Testis (tissue), 2 donors: ENCODE measurements at regions not wholly inside any gene's neighbourhood (a gene's known extent, or its start where the extent isn't known, plus 50 kb on each side); places are given as distances from the start of the nearest gene placed in this dataset.

Experiments used
- POLR2A ChIP-seq: fragments of 450-650 bp; IDR thresholded peaks from one replicate; pipeline ENCODE4 v1.6.1; 2017; ENCODE audit warnings: antibody characterized with exemption, mild to moderate bottlenecking, moderate library complexity
- TF ChIP-seq, protein P1 (sequence below), 3 experiments: fragments of 450-650 bp in 2 of 3; fragments of 200-600 bp in 1 of 3; sonication (generic) in 1 of 3; IDR thresholded peaks; one replicate each; pipeline ENCODE4 v1.5.1; 2016 to 2019; ENCODE audit warnings: antibody characterized with exemption in 3 of 3, mild to moderate bottlenecking in 2 of 3, moderate library complexity in 1 of 3

DNA sequence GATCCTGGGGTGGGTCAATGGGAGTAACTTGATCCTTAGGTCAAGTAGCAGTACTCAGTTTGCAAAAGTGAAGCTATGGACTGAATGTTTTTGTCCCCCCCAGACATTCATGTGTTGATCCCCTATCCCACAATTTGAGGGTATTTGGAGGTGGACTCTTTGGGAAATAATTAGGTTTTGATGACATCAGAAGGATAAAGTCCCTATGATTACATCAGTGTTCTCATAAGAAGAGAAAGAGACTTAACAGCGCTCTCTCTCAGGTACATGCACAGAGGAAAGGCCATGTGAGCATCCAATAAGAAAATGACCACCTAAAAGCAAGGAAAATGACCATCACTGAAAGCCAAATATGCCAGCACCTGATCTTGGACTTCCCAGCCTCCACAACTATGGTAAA lies 550.8 kb downstream of the FOXG1 start:
- TF ChIP-seq, protein P1, sequence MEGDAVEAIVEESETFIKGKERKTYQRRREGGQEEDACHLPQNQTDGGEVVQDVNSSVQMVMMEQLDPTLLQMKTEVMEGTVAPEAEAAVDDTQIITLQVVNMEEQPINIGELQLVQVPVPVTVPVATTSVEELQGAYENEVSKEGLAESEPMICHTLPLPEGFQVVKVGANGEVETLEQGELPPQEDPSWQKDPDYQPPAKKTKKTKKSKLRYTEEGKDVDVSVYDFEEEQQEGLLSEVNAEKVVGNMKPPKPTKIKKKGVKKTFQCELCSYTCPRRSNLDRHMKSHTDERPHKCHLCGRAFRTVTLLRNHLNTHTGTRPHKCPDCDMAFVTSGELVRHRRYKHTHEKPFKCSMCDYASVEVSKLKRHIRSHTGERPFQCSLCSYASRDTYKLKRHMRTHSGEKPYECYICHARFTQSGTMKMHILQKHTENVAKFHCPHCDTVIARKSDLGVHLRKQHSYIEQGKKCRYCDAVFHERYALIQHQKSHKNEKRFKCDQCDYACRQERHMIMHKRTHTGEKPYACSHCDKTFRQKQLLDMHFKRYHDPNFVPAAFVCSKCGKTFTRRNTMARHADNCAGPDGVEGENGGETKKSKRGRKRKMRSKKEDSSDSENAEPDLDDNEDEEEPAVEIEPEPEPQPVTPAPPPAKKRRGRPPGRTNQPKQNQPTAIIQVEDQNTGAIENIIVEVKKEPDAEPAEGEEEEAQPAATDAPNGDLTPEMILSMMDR (IDR thresholded peaks at IDR 0.05), result no peak
- no peak for TF ChIP-seq POLR2A
